ENCODE measurements at regions not wholly inside any gene's neighbourhood (a gene's known extent, or its start where the extent isn't known, plus 50 kb on each side); places are given as distances from the start of the nearest gene placed in this dataset.
"Not testable (repeated sequence)": the region's sequence is repeated elsewhere in the genome, so short reads cannot be mapped to it uniquely, and the experiment has no call there.

DNA sequence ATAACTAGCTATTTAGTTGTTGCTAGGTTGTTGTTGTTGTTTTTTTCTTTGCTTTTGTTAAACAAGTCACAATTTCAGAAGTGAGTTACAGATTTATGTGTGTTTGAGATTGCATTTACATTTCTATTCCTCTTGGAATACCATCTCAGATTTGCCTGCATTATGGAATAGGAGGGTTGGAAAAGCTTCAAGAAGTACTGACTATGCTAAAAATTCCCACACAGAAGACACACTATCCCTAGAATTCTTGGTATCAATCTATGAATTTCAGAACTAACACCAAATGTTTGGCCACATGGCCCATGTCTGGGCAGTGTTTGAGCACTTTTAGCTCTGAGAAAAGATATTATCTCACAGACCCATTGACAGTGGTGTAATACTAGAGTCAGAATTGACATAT is 249.9 kb upstream of the NPVF start:
- TF ChIP-seq POLR2A (IDR thresholded peaks at IDR 0.05; ENCODE audit: low read length); GATA1 (IDR thresholded peaks at IDR 0.05; ENCODE audit: low read depth, low read length): not testable (repeated sequence)

All from erythroblast (primary cell).